Ovary (tissue), 3 donors: ENCODE measurements at regions not wholly inside any gene's neighbourhood (a gene's known extent, or its start where the extent isn't known, plus 50 kb on each side); places are given as distances from the start of the nearest gene placed in this dataset.
"Not testable (repeated sequence)": the region's sequence is repeated elsewhere in the genome, so short reads cannot be mapped to it uniquely, and the experiment has no call there.

ENCODE experiments used
- CTCF ChIP-seq, 3 donors: fragments of 450-650 bp in 2 of 3; fragments of 200-600 bp in 1 of 3; IDR thresholded peaks; one replicate each; pipeline versions ENCODE4 v1.5.1 to v1.8.0; 2016 to 2022; ENCODE audit warnings: antibody characterized with exemption in 3 of 3, mild to moderate bottlenecking in 1 of 3
- EP300 ChIP-seq: sonication (generic); formaldehyde crosslinking; IDR thresholded peaks from one replicate; pipeline ENCODE4 v1.6.1; 2017; ENCODE audit warnings: antibody characterized with exemption
- POLR2A ChIP-seq: fragments of 450-650 bp; IDR thresholded peaks from one replicate; pipeline ENCODE4 v1.6.1; 2017; ENCODE audit warnings: antibody characterized with exemption, mild to moderate bottlenecking, moderate library complexity
- donor health status: DM: no; HTN: no; CAD: no.

GRCh38 chr7:75235092-75235826 is 142.9 kb downstream of the GTF2IRD2B start:
- TF ChIP-seq CTCF (IDR thresholded peaks at IDR 0.05); EP300; POLR2A: not testable (repeated sequence)
